ENCODE measurements at regions not wholly inside any gene's neighbourhood (a gene's known extent, or its start where the extent isn't known, plus 50 kb on each side); places are given as distances from the start of the nearest gene placed in this dataset.

DNA sequence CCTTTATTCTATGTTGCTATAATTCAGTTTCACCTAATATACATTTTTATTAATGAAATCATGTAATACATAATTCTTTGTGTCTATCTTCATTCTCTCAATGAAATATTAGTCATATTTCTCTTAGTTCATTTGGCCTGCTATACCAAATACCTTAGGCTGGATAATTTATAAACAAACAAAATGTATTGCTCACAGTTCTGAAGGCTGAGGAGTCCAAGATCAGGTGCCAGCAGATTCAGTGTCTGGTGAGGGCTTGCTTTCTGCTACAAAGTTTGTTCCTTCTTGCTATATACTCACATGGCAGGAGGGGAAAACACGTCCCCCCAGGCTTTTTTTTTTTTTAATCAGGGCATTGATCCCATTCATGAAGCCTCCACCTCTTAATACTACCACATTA is 143.4 kb upstream of the GRB10 start (continued):
- TF ChIP-seq CBFB (CRISPR knock-in tag; IDR thresholded peaks at IDR 0.05; ENCODE audit: low read depth) (no peak), ZNF396 (CRISPR knock-in tag; IDR thresholded peaks at IDR 0.05; ENCODE audit: borderline replicate concordance) (no peak)

- POLR2A ChIA-PET, result no interaction called here
- H3K9me3 Mint-ChIP-seq, result peaks cover 12% of the 10 kb centered on the region
- H3K36me3 Mint-ChIP-seq, result no peaks in the 10 kb centered on the region
- no peak overlapping the region for H3K4me3 Mint-ChIP-seq
- DNase-seq (ENCODE audit: low spot score), result no peak
- no peak for TF ChIP-seq ATF6 (CRISPR knock-in tag; IDR thresholded peaks at IDR 0.05)
- TF ChIP-seq AR (CRISPR knock-in tag; IDR thresholded peaks at IDR 0.05), result no peak
- no peak for TF ChIP-seq JAZF1 (CRISPR knock-in tag; IDR thresholded peaks at IDR 0.05)
- no peak for TF ChIP-seq NR2C2 (CRISPR knock-in tag; IDR thresholded peaks at IDR 0.05)
- TF ChIP-seq IRF2 (CRISPR knock-in tag; IDR thresholded peaks at IDR 0.05; ENCODE audit: borderline replicate concordance, low read depth), result no peak
- TF ChIP-seq, protein P1, sequence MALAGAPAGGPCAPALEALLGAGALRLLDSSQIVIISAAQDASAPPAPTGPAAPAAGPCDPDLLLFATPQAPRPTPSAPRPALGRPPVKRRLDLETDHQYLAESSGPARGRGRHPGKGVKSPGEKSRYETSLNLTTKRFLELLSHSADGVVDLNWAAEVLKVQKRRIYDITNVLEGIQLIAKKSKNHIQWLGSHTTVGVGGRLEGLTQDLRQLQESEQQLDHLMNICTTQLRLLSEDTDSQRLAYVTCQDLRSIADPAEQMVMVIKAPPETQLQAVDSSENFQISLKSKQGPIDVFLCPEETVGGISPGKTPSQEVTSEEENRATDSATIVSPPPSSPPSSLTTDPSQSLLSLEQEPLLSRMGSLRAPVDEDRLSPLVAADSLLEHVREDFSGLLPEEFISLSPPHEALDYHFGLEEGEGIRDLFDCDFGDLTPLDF (CRISPR knock-in tag; IDR thresholded peaks at IDR 0.05), result no peak
- TF ChIP-seq, protein P2, sequence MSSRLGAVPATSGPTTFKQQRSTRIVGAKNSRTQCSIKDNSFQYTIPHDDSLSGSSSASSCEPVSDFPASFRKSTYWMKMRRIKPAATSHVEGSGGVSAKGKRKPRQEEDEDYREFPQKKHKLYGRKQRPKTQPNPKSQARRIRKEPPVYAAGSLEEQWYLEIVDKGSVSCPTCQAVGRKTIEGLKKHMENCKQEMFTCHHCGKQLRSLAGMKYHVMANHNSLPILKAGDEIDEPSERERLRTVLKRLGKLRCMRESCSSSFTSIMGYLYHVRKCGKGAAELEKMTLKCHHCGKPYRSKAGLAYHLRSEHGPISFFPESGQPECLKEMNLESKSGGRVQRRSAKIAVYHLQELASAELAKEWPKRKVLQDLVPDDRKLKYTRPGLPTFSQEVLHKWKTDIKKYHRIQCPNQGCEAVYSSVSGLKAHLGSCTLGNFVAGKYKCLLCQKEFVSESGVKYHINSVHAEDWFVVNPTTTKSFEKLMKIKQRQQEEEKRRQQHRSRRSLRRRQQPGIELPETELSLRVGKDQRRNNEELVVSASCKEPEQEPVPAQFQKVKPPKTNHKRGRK (CRISPR knock-in tag; IDR thresholded peaks at IDR 0.05; ENCODE audit: borderline replicate concordance), result no peak
- TF ChIP-seq MYBL2 (CRISPR knock-in tag; IDR thresholded peaks at IDR 0.05), result no peak
- TF ChIP-seq ZNF416 (CRISPR knock-in tag; IDR thresholded peaks at IDR 0.05), result no peak
- no peak for TF ChIP-seq ELF4 (CRISPR knock-in tag; IDR thresholded peaks at IDR 0.05; ENCODE audit: low read depth)
- TF ChIP-seq ZNF425 (CRISPR knock-in tag; conservative IDR thresholded peaks at IDR 0.05), result no peak
- TF ChIP-seq, protein P3, sequence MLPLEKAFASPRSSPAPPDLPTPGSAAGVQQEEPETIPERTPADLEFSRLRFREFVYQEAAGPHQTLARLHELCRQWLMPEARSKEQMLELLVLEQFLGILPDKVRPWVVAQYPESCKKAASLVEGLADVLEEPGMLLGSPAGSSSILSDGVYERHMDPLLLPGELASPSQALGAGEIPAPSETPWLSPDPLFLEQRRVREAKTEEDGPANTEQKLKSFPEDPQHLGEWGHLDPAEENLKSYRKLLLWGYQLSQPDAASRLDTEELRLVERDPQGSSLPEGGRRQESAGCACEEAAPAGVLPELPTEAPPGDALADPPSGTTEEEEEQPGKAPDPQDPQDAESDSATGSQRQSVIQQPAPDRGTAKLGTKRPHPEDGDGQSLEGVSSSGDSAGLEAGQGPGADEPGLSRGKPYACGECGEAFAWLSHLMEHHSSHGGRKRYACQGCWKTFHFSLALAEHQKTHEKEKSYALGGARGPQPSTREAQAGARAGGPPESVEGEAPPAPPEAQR (CRISPR knock-in tag; IDR thresholded peaks at IDR 0.05), result no peak
- TF ChIP-seq, protein P4, sequence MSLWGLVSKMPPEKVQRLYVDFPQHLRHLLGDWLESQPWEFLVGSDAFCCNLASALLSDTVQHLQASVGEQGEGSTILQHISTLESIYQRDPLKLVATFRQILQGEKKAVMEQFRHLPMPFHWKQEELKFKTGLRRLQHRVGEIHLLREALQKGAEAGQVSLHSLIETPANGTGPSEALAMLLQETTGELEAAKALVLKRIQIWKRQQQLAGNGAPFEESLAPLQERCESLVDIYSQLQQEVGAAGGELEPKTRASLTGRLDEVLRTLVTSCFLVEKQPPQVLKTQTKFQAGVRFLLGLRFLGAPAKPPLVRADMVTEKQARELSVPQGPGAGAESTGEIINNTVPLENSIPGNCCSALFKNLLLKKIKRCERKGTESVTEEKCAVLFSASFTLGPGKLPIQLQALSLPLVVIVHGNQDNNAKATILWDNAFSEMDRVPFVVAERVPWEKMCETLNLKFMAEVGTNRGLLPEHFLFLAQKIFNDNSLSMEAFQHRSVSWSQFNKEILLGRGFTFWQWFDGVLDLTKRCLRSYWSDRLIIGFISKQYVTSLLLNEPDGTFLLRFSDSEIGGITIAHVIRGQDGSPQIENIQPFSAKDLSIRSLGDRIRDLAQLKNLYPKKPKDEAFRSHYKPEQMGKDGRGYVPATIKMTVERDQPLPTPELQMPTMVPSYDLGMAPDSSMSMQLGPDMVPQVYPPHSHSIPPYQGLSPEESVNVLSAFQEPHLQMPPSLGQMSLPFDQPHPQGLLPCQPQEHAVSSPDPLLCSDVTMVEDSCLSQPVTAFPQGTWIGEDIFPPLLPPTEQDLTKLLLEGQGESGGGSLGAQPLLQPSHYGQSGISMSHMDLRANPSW (CRISPR knock-in tag; conservative IDR thresholded peaks at IDR 0.05; ENCODE audit: low read depth), result no peak
- TF ChIP-seq FOXJ3 (CRISPR knock-in tag; IDR thresholded peaks at IDR 0.05; ENCODE audit: borderline replicate concordance), result no peak
- TF ChIP-seq, protein P5, sequence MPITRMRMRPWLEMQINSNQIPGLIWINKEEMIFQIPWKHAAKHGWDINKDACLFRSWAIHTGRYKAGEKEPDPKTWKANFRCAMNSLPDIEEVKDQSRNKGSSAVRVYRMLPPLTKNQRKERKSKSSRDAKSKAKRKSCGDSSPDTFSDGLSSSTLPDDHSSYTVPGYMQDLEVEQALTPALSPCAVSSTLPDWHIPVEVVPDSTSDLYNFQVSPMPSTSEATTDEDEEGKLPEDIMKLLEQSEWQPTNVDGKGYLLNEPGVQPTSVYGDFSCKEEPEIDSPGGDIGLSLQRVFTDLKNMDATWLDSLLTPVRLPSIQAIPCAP (CRISPR knock-in tag; IDR thresholded peaks at IDR 0.05), result no peak
- TF ChIP-seq TCF7 (CRISPR knock-in tag; IDR thresholded peaks at IDR 0.05; ENCODE audit: low read depth), result no peak
- no peaks in the 10 kb centered on the region for H3K27me3 Mint-ChIP-seq (ENCODE audit: low read depth)
- no peak for ATAC-seq
- peaks cover 6% of the 10 kb centered on the region for H3K4me1 Mint-ChIP-seq
- no peak overlapping the region for H3K27ac Mint-ChIP-seq
- CTCF ChIA-PET, result no interaction called here
Measured at GRCh38 chr7:50923476-50923875, 140.8 kb upstream of the GRB10 start.

Measured in WTC11 (cell line).